Epithelial cell of esophagus (primary cell): ENCODE measurements at regions not wholly inside any gene's neighbourhood (a gene's known extent, or its start where the extent isn't known, plus 50 kb on each side); places are given as distances from the start of the nearest gene placed in this dataset.

ENCODE experiments used
- DNase-seq: peaks from one replicate; pipeline ENCODE4 v3.0.0; 2010; ENCODE audit warnings: low read depth
- H3K4me3 ChIP-seq: 2 replicates; pipeline ENCODE4 v1.5.1; 2011; ENCODE audit warnings: mild to moderate bottlenecking, low read length, control low read depth
- TF ChIP-seq, protein P1 (sequence below): IDR thresholded peaks from 2 replicates; pipeline ENCODE4 v1.5.1; 2011; ENCODE audit warnings: low read depth, mild to moderate bottlenecking, low read length, control low read depth, inconsistent platforms; ENCODE audit not compliant: insufficient read depth; ENCODE audit errors: missing control alignments

DNA sequence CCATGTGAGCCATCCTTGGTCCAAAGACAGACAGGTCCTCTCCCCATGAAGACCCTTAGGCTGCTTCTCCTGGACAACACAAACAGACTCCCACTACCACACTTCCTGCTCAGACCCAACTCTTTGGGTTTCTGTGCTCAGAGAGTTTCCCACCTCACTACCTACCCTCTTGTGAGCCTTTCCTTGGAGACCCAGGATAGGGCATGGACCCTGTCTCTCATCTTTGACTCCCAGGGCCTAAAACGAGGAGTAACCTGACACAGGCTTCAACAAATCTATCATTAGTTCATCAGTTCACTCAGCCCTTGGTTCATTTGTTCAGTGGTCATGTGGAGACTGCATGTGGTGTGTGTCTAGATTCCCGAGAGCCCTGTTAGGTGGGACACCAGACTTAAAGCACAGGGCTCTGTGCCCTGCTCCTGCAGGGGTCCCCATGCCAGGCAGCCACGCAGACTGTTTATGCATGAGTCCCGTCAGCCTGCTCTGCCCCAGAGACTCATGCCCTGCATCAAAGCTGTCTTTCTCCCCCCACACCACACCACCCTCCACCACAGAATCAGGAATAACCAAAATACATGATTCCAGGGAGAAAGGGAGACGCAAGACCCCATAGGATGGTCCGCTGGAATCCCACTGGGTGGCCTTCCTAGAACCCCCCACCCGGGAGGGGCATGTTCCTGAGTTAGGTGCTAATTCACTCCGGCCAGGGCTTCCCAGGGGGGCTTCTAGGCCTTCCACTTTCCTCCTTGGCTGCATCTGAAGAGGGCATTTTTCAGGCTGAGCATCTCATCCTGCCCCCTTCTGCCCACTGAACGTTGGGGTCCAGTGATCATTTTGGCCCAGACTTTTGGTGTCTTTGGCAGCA, 100.2 kb upstream of the TEX51 start:
- no peak for DNase-seq
- no peak overlapping the region for H3K4me3 ChIP-seq
- TF ChIP-seq, protein P1, sequence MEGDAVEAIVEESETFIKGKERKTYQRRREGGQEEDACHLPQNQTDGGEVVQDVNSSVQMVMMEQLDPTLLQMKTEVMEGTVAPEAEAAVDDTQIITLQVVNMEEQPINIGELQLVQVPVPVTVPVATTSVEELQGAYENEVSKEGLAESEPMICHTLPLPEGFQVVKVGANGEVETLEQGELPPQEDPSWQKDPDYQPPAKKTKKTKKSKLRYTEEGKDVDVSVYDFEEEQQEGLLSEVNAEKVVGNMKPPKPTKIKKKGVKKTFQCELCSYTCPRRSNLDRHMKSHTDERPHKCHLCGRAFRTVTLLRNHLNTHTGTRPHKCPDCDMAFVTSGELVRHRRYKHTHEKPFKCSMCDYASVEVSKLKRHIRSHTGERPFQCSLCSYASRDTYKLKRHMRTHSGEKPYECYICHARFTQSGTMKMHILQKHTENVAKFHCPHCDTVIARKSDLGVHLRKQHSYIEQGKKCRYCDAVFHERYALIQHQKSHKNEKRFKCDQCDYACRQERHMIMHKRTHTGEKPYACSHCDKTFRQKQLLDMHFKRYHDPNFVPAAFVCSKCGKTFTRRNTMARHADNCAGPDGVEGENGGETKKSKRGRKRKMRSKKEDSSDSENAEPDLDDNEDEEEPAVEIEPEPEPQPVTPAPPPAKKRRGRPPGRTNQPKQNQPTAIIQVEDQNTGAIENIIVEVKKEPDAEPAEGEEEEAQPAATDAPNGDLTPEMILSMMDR, result no peak

DNA sequence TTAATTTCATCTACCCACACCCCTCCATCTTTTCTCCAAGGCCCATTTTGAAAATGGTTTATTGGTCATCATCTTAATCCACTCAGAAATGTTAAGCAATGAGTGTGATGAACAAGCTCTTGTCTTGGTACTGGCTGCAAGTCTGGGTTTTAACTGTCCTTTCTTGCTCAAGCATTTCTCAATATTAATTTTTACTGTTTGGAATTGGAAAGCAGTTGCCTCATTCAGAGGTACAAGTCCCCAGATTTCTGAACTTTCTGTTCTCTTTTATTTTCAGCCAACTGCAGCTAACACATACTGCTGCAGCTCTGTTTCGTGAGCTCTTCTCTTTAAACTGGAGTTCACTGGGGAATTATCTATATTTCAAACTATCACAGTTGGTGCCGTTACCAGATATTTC, 99.4 kb upstream of the TEX51 start:
- TF ChIP-seq, protein P1, result no peak
- no peak overlapping the region for H3K4me3 ChIP-seq
- no peak for DNase-seq

DNA sequence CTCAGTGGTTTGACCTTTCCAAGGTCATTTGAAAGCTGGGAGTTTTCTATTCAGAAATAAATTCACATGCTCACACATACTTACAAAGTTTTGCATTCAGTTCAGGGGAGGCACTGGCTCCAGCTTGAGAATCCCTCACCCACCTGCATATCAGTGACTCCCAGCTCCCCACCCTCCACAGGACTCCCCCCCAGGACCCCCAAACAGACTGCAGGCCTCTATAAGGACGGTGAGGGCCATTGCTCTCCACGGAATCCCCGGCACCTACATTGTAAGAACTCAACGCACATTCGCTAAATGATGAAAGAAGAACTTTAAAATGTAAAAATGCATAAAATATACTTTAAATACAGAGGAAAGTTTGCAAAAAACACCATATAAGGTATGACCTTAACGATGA, 97.2 kb upstream of the TEX51 start:
- TF ChIP-seq, protein P1, result no peak
- no peak overlapping the region for H3K4me3 ChIP-seq
- DNase-seq, result no peak

DNA sequence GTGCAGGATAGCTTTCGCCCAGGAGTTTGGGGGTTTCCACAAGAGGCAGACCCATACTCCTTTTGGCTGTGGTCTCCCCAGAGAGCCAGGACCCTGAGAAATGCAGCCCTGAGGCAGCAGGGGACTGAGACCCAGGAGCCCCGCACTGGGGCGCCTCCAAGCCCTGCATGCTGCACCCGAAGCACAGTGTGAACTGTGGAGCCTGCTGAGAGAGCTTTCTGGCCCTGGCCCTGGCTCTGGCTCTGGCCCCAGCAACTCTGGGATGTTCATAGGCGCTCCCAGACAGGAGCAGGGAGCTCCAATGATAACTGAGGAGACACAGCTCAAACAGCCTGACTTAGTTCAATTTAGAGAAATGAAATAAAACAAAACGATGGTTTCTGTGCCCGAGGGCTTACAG, 96.4 kb upstream of the TEX51 start:
- H3K4me3 ChIP-seq, result no peak overlapping the region
- DNase-seq, result no peak
- TF ChIP-seq, protein P1, result no peak

DNA sequence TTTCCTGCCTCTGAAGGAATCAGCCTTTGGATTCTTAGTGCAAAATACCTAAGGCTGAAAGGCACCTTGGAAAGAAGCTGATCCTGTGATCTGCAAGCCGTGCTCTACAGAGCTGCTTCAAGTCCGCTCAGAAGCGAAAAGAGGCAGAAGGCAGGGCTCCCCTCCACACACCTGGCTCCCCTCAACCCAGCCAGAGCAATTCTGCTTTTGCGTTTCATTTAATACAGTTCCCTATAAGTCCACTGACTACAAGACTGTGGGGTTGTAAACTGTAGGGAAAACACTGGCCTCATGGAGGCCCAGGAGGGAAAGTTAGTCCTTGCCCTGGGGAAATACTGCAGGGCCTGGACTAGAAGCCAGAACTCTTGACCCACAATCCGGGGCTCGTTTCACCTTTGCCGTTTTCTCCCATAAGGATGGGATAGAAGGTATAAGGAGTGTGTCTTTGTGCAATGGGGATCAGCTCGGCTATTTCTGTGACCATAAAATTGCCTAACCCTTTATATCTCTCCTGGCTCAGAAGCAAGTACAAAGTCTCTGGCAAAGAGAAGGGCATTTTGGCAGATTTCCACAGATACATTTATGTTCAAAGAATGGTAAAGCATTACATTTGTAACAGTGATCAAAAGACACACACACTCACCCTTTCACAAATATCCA, 95.8 kb upstream of the TEX51 start:
- DNase-seq, result no peak
- TF ChIP-seq, protein P1, result no peak
- no peak overlapping the region for H3K4me3 ChIP-seq

DNA sequence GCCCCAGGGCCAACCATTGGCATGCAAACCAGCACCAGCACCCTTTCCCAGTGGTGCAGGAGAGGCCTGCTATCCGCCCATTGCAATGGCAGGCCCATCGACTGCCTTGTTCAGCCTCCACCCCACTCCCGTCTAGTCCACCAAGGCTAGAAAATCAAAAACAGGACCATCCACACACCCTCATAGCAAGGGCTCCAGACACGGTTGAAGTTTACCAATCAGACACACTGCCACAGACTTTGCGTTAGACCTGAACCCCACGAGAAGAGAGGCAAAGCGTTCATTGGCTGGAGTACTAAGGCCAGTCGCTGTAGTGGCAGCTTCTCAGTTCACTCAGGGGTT, 95.3 kb upstream of the TEX51 start:
- TF ChIP-seq, protein P1, result no peak
- DNase-seq, result no peak
- no peak overlapping the region for H3K4me3 ChIP-seq
